ENCODE measurements at regions not wholly inside any gene's neighbourhood (a gene's known extent, or its start where the extent isn't known, plus 50 kb on each side); places are given as distances from the start of the nearest gene placed in this dataset.
A peak's percentile ranks its signal among the peaks of the same experiment; 100 is the strongest.
"Not testable (repeated sequence)": the region's sequence is repeated elsewhere in the genome, so short reads cannot be mapped to it uniquely, and the experiment has no call there.

GRCh38 chr1:185540295-185540694 lies 193.9 kb upstream of the HMCN1 start (continued):
- TF ChIP-seq, protein P1, sequence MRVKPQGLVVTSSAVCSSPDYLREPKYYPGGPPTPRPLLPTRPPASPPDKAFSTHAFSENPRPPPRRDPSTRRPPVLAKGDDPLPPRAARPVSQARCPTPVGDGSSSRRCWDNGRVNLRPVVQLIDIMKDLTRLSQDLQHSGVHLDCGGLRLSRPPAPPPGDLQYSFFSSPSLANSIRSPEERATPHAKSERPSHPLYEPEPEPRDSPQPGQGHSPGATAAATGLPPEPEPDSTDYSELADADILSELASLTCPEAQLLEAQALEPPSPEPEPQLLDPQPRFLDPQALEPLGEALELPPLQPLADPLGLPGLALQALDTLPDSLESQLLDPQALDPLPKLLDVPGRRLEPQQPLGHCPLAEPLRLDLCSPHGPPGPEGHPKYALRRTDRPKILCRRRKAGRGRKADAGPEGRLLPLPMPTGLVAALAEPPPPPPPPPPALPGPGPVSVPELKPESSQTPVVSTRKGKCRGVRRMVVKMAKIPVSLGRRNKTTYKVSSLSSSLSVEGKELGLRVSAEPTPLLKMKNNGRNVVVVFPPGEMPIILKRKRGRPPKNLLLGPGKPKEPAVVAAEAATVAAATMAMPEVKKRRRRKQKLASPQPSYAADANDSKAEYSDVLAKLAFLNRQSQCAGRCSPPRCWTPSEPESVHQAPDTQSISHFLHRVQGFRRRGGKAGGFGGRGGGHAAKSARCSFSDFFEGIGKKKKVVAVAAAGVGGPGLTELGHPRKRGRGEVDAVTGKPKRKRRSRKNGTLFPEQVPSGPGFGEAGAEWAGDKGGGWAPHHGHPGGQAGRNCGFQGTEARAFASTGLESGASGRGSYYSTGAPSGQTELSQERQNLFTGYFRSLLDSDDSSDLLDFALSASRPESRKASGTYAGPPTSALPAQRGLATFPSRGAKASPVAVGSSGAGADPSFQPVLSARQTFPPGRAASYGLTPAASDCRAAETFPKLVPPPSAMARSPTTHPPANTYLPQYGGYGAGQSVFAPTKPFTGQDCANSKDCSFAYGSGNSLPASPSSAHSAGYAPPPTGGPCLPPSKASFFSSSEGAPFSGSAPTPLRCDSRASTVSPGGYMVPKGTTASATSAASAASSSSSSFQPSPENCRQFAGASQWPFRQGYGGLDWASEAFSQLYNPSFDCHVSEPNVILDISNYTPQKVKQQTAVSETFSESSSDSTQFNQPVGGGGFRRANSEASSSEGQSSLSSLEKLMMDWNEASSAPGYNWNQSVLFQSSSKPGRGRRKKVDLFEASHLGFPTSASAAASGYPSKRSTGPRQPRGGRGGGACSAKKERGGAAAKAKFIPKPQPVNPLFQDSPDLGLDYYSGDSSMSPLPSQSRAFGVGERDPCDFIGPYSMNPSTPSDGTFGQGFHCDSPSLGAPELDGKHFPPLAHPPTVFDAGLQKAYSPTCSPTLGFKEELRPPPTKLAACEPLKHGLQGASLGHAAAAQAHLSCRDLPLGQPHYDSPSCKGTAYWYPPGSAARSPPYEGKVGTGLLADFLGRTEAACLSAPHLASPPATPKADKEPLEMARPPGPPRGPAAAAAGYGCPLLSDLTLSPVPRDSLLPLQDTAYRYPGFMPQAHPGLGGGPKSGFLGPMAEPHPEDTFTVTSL (CRISPR knock-in tag; IDR thresholded peaks at IDR 0.05; ENCODE audit: borderline replicate concordance) = no peak
- TF ChIP-seq, protein P2, sequence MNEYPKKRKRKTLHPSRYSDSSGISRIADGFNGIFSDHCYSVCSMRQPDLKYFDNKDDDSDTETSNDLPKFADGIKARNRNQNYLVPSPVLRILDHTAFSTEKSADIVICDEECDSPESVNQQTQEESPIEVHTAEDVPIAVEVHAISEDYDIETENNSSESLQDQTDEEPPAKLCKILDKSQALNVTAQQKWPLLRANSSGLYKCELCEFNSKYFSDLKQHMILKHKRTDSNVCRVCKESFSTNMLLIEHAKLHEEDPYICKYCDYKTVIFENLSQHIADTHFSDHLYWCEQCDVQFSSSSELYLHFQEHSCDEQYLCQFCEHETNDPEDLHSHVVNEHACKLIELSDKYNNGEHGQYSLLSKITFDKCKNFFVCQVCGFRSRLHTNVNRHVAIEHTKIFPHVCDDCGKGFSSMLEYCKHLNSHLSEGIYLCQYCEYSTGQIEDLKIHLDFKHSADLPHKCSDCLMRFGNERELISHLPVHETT (CRISPR knock-in tag; conservative IDR thresholded peaks at IDR 0.05) = no peak
- no peak for TF ChIP-seq MTF1 (CRISPR knock-in tag; IDR thresholded peaks at IDR 0.05)
- TF ChIP-seq ZNF598 (CRISPR knock-in tag; IDR thresholded peaks at IDR 0.05; ENCODE audit: borderline replicate concordance) = no peak

- H3K4me2 ChIP-seq (ENCODE audit: low read depth, low read length) = no peak overlapping the region
- in situ Hi-C loops (cut with HindIII; ENCODE audit: extremely low pct_ligation_motif_present, low pct_unique_long_range_greater_than_20kb) = no loop called here
- H4K20me1 ChIP-seq (ENCODE audit: insufficient read depth, low read length) = no peaks in the 10 kb centered on the region
- no peaks in the 10 kb centered on the region for H3K27me3 ChIP-seq (ENCODE audit: control insufficient read depth in 1 of 2, insufficient read depth in 2 of 2, low read length in 2 of 2)
- H3K36me3 ChIP-seq (replicated peaks in 1 of 2; ENCODE audit: control insufficient read depth in 1 of 2, insufficient read depth in 2 of 2, low read length in 2 of 2) = no peaks in the 10 kb centered on the region
- ChIA-PET POLR2A (no interaction called here), CTCF (ENCODE audit: low intra/inter-chr PET ratio, low total read pairs) (no interaction called here)
- no peak overlapping the region for H3K27ac ChIP-seq (ENCODE audit: extremely low read length, insufficient read depth, low read length)
- no peak overlapping the region for H2AFZ ChIP-seq (ENCODE audit: low read length)
- H3K4me3 ChIP-seq (replicated peaks in 1 of 3; ENCODE audit: insufficient read depth in 1 of 3, low read depth in 2 of 3, low read length in 3 of 3) = no peak overlapping the region
- no TSS peak for BruUV-seq (replicated peaks)
- no peaks in the 10 kb centered on the region for H3K79me2 ChIP-seq (ENCODE audit: insufficient read depth, low read length)
- H3K9me3 ChIP-seq (ENCODE audit: low read length) = no peaks in the 10 kb centered on the region
- intact Hi-C loops (cut with micrococcal nuclease; ENCODE audit: unreplicated experiment) = no loop called here
- ATAC-seq (no peak), DNase-seq (ENCODE audit: low spot score) (no peak), FAIRE-seq (no peak)
- TF ChIP-seq HNF4A (CRISPR knock-in tag; IDR thresholded peaks at IDR 0.05) (no peak), ZNF431 (CRISPR knock-in tag; IDR thresholded peaks at IDR 0.05; ENCODE audit: borderline replicate concordance, low read depth) (peak; percentile 50; the same call in 1 of the 2 replicates), HNRNPL (IDR thresholded peaks at IDR 0.05; ENCODE audit: low read depth, low read length) (no peak), HHEX (CRISPR knock-in tag; IDR thresholded peaks at IDR 0.05) (no peak), TMF1 (CRISPR knock-in tag; IDR thresholded peaks at IDR 0.05; ENCODE audit: low read depth) (no peak)
- 9% methylated on average over 10 of the region's 10 CpGs for WGBS (ENCODE audit: low lambda C conversion rate)
- H3K4me1 ChIP-seq (ENCODE audit: insufficient read depth, low read length) = no peaks in the 10 kb centered on the region
- no peak overlapping the region for H3K9ac ChIP-seq (ENCODE audit: insufficient read depth, low read depth, low read length)
These were observed 194.8 kb upstream of the HMCN1 start for GRCh38 chr1:185539277-185539943.

- WGBS (ENCODE audit: low lambda C conversion rate) = 54% methylated on average over 10 of the region's 16 CpGs
- ATAC-seq; H3K4me3 ChIP-seq (replicated peaks in 1 of 3; ENCODE audit: insufficient read depth in 1 of 3, low read depth in 2 of 3, low read length in 3 of 3); in situ Hi-C loops (cut with HindIII; ENCODE audit: extremely low pct_ligation_motif_present, low pct_unique_long_range_greater_than_20kb); H3K79me2 ChIP-seq (ENCODE audit: insufficient read depth, low read length); H3K4me1 ChIP-seq (ENCODE audit: insufficient read depth, low read length); intact Hi-C loops (cut with micrococcal nuclease; ENCODE audit: unreplicated experiment); DNase-seq (ENCODE audit: low spot score); CTCF ChIA-PET (ENCODE audit: low intra/inter-chr PET ratio, low total read pairs); H3K9me3 ChIP-seq (ENCODE audit: low read length); FAIRE-seq; H3K27ac ChIP-seq (ENCODE audit: extremely low read length, insufficient read depth, low read length); H3K4me2 ChIP-seq (ENCODE audit: low read depth, low read length); H4K20me1 ChIP-seq (ENCODE audit: insufficient read depth, low read length); H3K9ac ChIP-seq (ENCODE audit: insufficient read depth, low read depth, low read length); H3K27me3 ChIP-seq (ENCODE audit: control insufficient read depth in 1 of 2, insufficient read depth in 2 of 2, low read length in 2 of 2); H2AFZ ChIP-seq (ENCODE audit: low read length); POLR2A ChIA-PET; H3K36me3 ChIP-seq (replicated peaks in 1 of 2; ENCODE audit: control insufficient read depth in 1 of 2, insufficient read depth in 2 of 2, low read length in 2 of 2); BruUV-seq (replicated peaks): not testable (repeated sequence)
These were observed 195.8 kb upstream of the HMCN1 start for GRCh38 chr1:185538309-185538898.
